ENCODE measurements at regions not wholly inside any gene's neighbourhood (a gene's known extent, or its start where the extent isn't known, plus 50 kb on each side); places are given as distances from the start of the nearest gene placed in this dataset.

DNA sequence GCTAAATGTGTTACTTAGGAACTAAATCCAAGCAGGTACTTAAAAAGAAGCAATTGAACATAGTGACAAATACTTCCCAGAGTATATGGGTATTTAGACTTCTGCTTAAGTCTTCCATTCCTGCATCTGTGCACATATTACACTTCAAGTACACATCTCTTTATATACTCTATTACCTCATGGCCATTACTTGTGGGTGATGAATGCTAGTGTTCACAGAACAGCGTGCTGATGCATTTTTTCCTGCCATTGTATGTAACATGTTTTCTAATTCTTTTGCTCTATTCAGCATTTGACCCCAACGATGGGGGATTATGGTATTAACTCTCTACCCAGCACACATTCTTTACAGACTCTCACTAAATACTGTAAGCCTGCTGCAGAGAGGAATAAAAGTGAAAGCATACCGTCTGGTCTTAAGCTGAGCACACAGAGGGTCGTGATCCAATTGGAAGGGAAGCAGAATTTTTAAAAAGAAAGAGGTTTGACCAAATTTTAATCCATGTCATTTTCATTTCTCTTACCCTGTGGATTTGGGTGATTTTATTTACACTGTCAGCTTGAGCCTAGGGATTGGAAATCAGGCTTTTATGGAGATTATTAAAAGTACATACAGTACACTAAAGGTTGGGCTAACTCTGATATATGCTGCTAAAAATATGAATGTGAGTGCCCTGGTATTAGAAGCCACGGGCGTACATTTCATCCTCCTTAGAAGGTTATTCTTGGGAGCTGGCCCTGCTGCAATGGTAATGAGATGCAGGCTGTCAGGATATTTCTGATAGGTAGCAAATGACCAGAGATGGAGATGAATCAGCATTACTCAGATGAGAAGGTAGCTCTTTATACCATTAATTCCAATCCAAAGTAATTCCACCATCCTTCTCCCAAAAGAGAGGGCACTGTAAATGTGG is 95.5 kb upstream of the PROX1 start:
- no peak for TF ChIP-seq EGR1 (IDR thresholded peaks at IDR 0.05)
- TF ChIP-seq NFIC (IDR thresholded peaks at IDR 0.05), result no peak
- TF ChIP-seq, protein P1, sequence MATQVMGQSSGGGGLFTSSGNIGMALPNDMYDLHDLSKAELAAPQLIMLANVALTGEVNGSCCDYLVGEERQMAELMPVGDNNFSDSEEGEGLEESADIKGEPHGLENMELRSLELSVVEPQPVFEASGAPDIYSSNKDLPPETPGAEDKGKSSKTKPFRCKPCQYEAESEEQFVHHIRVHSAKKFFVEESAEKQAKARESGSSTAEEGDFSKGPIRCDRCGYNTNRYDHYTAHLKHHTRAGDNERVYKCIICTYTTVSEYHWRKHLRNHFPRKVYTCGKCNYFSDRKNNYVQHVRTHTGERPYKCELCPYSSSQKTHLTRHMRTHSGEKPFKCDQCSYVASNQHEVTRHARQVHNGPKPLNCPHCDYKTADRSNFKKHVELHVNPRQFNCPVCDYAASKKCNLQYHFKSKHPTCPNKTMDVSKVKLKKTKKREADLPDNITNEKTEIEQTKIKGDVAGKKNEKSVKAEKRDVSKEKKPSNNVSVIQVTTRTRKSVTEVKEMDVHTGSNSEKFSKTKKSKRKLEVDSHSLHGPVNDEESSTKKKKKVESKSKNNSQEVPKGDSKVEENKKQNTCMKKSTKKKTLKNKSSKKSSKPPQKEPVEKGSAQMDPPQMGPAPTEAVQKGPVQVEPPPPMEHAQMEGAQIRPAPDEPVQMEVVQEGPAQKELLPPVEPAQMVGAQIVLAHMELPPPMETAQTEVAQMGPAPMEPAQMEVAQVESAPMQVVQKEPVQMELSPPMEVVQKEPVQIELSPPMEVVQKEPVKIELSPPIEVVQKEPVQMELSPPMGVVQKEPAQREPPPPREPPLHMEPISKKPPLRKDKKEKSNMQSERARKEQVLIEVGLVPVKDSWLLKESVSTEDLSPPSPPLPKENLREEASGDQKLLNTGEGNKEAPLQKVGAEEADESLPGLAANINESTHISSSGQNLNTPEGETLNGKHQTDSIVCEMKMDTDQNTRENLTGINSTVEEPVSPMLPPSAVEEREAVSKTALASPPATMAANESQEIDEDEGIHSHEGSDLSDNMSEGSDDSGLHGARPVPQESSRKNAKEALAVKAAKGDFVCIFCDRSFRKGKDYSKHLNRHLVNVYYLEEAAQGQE (IDR thresholded peaks at IDR 0.05; ENCODE audit: low read depth), result no peak
- no peak for TF ChIP-seq RAD21 (IDR thresholded peaks at IDR 0.05; ENCODE audit: low read depth)
- TF ChIP-seq CEBPB (IDR thresholded peaks at IDR 0.05), result no peak
- no peak for TF ChIP-seq TAF1 (IDR thresholded peaks at IDR 0.05; ENCODE audit: low read depth)
- TF ChIP-seq, protein P2, sequence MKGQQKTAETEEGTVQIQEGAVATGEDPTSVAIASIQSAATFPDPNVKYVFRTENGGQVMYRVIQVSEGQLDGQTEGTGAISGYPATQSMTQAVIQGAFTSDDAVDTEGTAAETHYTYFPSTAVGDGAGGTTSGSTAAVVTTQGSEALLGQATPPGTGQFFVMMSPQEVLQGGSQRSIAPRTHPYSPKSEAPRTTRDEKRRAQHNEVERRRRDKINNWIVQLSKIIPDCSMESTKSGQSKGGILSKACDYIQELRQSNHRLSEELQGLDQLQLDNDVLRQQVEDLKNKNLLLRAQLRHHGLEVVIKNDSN (IDR thresholded peaks at IDR 0.05), result no peak
- no peak for TF ChIP-seq YY1 (IDR thresholded peaks at IDR 0.05; ENCODE audit: low read depth)
- TF ChIP-seq CREB1 (IDR thresholded peaks at IDR 0.05; ENCODE audit: low read depth), result no peak
- TF ChIP-seq EP300 (IDR thresholded peaks at IDR 0.05; ENCODE audit: borderline replicate concordance), result no peak

DNA sequence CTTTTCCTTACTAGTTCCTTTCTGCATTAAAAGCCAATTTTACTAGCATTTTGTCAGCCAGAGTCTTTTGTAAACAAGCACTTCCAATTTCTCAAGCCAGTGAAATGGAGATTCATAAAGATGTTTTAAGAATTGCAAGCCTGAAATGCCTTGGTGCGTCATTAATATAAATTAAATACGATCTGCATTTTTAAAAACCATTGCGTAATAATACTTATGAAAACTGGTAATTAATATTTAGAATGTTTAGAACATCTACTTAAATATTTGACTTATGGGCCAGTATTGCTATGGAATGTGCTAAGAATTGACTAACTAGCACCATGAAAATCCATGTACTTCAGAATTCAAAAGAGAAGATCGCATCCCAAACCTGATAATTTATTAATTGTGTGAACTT is 89.1 kb upstream of the PROX1 start:
- TF ChIP-seq NFIC (IDR thresholded peaks at IDR 0.05) (no peak), FOXM1 (IDR thresholded peaks at IDR 0.05; ENCODE audit: borderline replicate concordance, low read depth) (no peak), TAF1 (IDR thresholded peaks at IDR 0.05; ENCODE audit: low read depth) (no peak), EP300 (IDR thresholded peaks at IDR 0.05; ENCODE audit: borderline replicate concordance) (no peak), TEAD4 (IDR thresholded peaks at IDR 0.05) (no peak), CEBPB (IDR thresholded peaks at IDR 0.05) (no peak), EGR1 (IDR thresholded peaks at IDR 0.05) (no peak), CREB1 (IDR thresholded peaks at IDR 0.05; ENCODE audit: low read depth) (no peak)
- TF ChIP-seq, protein P3, sequence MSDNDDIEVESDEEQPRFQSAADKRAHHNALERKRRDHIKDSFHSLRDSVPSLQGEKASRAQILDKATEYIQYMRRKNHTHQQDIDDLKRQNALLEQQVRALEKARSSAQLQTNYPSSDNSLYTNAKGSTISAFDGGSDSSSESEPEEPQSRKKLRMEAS (IDR thresholded peaks at IDR 0.05), result no peak
- TF ChIP-seq, protein P1 (IDR thresholded peaks at IDR 0.05; ENCODE audit: low read depth), result no peak
- TF ChIP-seq, protein P2 (IDR thresholded peaks at IDR 0.05), result no peak

DNA sequence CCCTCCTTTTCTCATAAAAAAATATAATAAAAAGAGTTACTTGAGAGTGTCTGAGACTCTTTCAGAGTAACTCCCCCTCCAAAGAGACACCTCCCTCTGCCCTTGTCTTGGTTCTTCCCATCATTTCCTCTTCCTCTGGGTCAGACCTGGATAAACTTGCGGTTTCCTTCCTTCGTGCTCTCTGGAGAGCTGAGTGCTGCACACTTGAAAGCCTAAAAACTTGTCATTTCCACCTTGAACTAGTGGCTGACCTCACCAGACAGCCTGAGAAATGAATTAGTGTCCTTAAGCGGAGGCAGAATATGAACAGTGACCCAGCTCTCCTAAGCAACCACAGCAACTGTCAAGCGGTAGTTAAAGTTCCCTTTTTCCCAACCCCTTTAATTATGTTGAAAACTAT is 88.4 kb upstream of the PROX1 start:
- TF ChIP-seq CREB1 (IDR thresholded peaks at IDR 0.05; ENCODE audit: low read depth), result no peak
- no peak for TF ChIP-seq YY1 (IDR thresholded peaks at IDR 0.05; ENCODE audit: low read depth)
- TF ChIP-seq NFIC (IDR thresholded peaks at IDR 0.05), result no peak
- TF ChIP-seq CEBPB (IDR thresholded peaks at IDR 0.05), result no peak
- TF ChIP-seq TCF12 (IDR thresholded peaks at IDR 0.05; ENCODE audit: low read depth), result no peak
- TF ChIP-seq FOXM1 (IDR thresholded peaks at IDR 0.05; ENCODE audit: borderline replicate concordance, low read depth), result no peak
- no peak for TF ChIP-seq EGR1 (IDR thresholded peaks at IDR 0.05)
- TF ChIP-seq, protein P3 (IDR thresholded peaks at IDR 0.05), result no peak
- no peak for TF ChIP-seq ZBTB7A (IDR thresholded peaks at IDR 0.05; ENCODE audit: low read depth)
- TF ChIP-seq, protein P2 (IDR thresholded peaks at IDR 0.05), result no peak
- TF ChIP-seq, protein P1 (IDR thresholded peaks at IDR 0.05; ENCODE audit: low read depth), result no peak
- TF ChIP-seq EP300 (IDR thresholded peaks at IDR 0.05; ENCODE audit: borderline replicate concordance), result no peak
- TF ChIP-seq RAD21 (IDR thresholded peaks at IDR 0.05; ENCODE audit: low read depth), result no peak
- no peak for TF ChIP-seq TAF1 (IDR thresholded peaks at IDR 0.05; ENCODE audit: low read depth)

Data from Ishikawa (cell line).